C4-2B (cell line): ENCODE measurements at regions not wholly inside any gene's neighbourhood (a gene's known extent, or its start where the extent isn't known, plus 50 kb on each side); places are given as distances from the start of the nearest gene placed in this dataset.

Source experiments
- ZFX ChIP-seq: fragments of 450-650 bp; IDR thresholded peaks from 2 replicates; pipeline ENCODE4 v1.6.1; 2017
- TF ChIP-seq, protein P1 (sequence below): fragments of 450-650 bp; conservative IDR thresholded peaks from 2 replicates; pipeline ENCODE4 v1.5.1; 2017; ENCODE audit warnings: mild to moderate bottlenecking

DNA sequence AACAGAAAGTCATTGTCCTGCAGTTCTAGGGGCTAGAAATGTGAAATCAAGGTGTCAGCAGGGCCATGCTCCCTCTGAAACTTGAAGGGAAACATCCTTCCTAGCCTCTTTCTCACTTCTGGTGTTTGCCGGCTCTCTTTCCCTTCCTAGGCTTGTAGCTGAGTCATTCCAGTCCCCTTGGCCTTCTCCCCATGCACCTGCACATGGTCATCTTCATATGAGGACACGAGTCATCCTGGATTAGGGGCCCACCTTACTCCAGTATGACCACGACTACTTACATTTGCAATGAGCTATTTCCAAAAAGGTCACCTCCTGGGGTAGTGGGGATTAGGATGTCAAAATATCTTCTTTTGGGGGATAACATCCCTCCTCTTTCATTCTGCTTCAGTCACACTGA is 168.5 kb upstream of the CXCR4 start:
- TF ChIP-seq ZFX, result no peak
- TF ChIP-seq, protein P1, sequence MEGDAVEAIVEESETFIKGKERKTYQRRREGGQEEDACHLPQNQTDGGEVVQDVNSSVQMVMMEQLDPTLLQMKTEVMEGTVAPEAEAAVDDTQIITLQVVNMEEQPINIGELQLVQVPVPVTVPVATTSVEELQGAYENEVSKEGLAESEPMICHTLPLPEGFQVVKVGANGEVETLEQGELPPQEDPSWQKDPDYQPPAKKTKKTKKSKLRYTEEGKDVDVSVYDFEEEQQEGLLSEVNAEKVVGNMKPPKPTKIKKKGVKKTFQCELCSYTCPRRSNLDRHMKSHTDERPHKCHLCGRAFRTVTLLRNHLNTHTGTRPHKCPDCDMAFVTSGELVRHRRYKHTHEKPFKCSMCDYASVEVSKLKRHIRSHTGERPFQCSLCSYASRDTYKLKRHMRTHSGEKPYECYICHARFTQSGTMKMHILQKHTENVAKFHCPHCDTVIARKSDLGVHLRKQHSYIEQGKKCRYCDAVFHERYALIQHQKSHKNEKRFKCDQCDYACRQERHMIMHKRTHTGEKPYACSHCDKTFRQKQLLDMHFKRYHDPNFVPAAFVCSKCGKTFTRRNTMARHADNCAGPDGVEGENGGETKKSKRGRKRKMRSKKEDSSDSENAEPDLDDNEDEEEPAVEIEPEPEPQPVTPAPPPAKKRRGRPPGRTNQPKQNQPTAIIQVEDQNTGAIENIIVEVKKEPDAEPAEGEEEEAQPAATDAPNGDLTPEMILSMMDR, result no peak
